HG02571 (cell line): ENCODE measurements at regions not wholly inside any gene's neighbourhood (a gene's known extent, or its start where the extent isn't known, plus 50 kb on each side); places are given as distances from the start of the nearest gene placed in this dataset.
"Not testable (repeated sequence)": the region's sequence is repeated elsewhere in the genome, so short reads cannot be mapped to it uniquely, and the experiment has no call there.

Experiments used
- ATAC-seq: cut with Tn5 transposase; IDR thresholded peaks from one replicate; pipeline ENCODE4 v1.9.1; 2021; ENCODE audit warnings: mild to moderate bottlenecking, moderate library complexity; ENCODE audit not compliant: unreplicated experiment

DNA sequence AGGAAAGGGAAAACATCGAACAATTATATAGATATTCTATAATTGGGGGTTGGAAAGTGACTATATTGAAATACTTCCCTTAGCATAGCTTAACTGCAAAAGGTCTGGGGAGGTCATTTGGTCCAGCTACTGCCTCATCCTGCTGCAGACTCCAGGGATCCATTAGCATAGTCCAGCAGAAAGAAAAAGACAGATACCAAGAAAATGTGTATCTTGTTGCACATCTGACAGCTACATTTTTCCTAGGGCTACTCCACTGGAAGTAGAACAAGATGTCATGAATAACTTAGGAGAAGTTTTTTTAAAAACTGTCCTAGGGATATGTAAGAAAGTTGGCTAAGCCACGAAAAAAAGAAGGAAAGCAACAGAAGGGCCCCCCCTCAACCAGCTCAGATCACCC, 92.9 kb upstream of the SLC30A5 start:
- no peak for ATAC-seq

- ATAC-seq = no peak
These were observed 92.2 kb upstream of the SLC30A5 start for GRCh38 chr5:69001627-69002026.

GRCh38 chr5:69004127-69004526, 89.7 kb upstream of the SLC30A5 start:
- no peak for ATAC-seq

GRCh38 chr5:69004676-69005075, 89.1 kb upstream of the SLC30A5 start:
- ATAC-seq = no peak

- ATAC-seq = no peak
These were observed 87.8 kb upstream of the SLC30A5 start for GRCh38 chr5:69006030-69006429.

DNA sequence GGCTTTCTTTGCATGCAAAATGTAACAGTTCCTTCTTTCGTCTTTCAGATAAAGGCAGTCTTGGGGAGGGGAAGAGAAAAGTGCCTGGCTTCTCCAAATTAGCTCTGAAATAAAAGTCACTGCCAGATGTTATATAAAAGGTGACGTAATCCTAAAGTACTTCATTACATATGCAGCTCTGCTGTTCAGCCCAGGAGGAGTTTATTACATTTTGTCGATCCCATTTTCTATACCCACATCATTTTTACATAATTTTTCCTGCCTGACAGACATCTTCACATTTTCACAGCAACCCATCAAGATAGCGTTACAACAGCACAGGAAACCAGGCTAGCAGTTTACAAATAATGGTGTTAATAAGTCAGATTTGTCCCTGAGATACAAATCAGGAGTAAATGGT, 86.7 kb upstream of the SLC30A5 start:
- ATAC-seq = no peak

DNA sequence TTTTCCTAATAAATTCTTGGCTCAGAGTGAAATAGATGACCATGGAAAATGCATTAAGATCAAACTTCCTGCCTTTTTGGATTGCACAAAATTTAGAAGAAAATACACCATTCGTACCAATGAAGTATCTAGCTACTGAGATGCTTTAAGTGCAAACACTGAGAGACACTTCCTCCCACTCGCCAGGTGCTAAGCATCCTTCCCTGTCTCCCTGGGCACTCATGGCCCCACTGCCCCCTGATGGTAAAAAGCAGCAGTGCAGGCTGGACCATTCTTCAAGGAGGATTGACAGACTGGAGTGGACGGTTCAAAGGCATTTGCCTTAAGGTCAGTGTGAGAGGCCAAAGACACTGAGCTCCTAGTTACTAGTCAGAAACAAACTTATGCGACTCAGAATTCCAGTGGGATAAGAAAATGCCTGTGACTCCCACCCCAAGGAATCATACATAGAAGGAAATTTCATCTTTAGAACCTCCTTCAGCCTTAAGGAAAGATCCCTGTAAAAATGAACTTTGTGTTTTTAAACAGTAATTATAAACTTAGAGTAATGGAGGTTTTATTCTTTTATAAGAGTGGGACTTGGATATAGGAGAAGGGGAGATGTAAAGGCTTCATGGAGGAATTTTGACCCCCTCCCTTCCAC, 86.0 kb upstream of the SLC30A5 start:
- ATAC-seq = peak; percentile 93

DNA sequence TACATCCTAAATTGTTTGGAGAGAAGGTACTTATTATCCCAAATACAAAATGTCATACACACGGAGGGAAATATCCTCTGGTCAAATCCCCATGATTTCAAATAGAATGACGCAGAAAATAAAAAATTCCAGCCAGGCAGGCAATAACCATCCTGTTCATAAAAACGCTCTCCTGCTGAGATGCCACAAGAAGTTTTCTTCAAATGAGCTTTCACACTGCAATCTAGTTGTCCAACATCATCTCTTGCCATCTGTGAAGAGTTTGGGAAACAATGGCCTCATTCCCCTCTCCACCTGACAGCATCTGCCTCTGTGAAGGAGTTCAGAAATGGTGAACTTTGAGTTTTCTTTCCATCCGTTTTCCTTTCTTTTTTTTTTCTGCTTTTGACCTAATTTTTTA, 83.3 kb upstream of the SLC30A5 start:
- no peak for ATAC-seq

DNA sequence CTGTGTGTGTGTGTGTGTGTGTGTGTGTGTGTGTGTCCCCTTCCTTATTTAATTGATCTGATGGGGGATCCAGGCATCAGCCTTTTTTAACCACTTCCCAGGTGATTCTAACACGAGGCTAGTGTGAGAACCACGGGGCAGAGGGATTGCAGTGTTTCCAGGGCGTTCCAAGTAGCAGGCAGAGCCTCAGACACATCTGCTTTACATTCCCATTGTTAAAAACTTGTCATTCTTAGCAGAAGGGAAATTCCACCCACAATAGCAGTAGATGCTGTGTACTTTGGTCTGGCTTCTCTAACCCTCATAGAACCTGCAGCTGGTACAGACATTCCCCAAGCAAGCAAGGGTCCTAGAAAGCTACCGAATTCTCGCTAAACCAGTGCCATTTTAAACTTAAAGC, 81.9 kb upstream of the SLC30A5 start:
- no peak for ATAC-seq

GRCh38 chr5:69013481-69013880, 80.3 kb upstream of the SLC30A5 start:
- no peak for ATAC-seq

- not testable (repeated sequence) for ATAC-seq
These were observed 79.8 kb upstream of the SLC30A5 start for GRCh38 chr5:69014007-69014406.

DNA sequence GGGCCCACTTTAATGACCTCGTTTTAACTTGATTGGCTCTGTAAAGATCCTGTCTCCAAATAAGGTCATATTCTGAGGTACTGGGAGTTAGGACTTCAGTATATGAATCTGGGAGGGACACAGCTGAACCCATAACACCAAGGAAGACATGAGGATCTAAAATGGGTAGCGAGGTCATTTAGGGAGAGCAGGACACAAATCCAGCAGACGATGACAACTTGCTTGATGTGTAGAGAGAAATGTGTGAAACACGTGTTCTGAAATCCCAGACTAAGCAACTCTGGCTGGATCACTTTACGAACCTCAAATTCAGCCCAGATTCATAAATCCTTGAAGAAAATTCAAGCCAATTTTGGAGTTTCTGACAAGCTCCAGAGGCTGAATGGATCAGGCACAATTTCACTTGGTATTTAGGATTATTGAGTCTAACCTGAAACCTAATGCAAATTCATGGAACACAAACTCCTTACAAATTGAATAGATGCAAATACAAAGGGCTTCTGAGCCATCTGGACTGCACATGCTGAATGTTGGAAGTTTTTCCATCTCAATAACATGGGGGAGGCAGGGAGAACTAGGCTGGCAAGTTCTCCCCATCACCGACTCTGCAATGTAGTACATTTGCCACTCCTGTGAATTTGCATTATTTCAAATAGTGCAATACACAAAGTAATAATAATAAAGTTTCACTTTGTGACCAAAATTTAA, 74.0 kb upstream of the SLC30A5 start:
- no peak for ATAC-seq

GRCh38 chr5:69024241-69024651, 69.6 kb upstream of the SLC30A5 start:
- no peak for ATAC-seq

GRCh38 chr5:69029292-69029691, 64.5 kb upstream of the SLC30A5 start:
- ATAC-seq = no peak

DNA sequence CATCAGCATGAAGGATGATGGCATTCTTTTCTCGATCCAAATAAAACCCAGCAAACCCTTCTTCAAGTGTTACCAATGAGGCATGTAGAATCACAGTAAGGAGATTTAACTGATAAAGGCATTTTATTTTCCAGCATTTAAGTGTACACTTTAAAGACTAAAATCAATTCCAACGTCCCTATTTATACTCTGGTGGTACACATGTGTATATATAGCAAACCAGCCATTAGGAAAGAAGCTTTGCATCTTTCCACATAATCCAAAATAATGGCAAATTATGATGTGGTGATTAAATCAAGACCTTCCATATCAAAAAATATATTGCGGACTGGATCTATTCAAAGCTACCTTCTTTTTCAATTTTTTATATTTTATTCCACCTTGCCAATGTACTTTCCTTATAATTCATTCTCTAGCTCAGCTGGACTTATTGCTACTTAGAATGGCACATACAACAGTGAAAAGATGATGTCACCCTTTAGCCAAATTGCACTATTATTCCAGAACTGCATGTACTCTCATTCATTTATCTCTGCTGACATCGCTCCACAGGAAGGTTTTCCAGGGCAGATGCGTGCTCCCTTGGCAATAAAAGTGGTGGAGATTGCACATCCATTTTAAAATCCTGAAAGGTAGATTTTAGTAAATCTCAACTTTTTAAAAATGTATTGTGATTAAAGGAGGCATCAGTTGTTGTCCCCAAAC, 63.3 kb upstream of the SLC30A5 start:
- no peak for ATAC-seq

DNA sequence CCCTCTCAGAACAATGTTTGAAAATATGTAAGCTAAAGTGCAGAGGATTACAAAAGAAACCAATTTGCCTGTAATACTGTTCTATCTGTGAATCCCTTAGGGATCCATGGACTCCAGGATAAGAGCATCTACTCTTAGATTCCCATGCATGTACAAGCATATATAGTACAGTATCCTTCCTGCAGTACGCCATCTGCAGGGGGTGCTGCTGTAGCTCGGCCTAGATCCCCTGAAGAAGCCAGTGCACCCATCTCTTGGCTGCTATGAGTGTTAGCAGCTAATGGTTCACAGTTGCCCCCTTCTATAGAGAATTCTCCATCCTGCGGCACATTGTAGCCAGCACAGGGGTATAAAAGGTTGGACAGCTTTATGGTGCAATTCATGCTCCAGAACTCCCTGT, 61.8 kb upstream of the SLC30A5 start:
- ATAC-seq = no peak

DNA sequence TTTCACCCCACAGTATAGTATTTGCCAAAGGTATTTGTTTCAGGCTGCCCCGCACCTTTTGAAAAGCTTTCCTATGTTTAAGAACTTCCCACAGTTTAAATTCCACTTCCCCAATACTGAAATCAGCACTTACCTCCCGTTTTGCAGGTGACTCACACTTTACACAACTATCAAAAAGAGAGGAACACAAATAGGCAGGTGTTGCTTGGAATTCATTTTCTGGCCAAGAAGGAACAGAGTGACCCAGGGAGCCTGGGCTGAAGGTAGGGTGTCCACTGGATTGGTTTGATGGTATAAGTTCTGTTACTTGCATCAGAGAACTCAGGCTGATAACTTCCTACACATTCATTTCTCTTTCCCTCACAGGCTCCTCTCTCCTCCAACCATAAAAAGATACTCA, 60.1 kb upstream of the SLC30A5 start:
- no peak for ATAC-seq

DNA sequence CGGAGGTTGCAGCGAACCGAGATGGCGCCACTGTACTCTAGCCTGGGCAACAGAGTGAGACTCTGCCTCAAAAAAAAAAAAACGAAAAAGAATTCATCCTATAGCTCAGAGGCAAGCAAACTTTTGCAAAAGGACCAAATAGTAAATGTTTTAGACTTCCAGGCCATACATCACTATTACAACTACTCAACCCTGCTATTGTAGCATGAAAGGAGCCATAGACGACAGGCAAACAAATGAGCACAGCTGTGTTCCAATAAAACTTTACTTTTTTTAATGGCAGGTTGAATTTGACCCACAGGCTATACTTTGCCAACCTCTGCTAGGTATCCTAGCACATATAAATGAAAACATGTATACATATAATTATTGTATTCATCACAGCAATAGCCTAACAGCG, 58.9 kb upstream of the SLC30A5 start:
- no peak for ATAC-seq

DNA sequence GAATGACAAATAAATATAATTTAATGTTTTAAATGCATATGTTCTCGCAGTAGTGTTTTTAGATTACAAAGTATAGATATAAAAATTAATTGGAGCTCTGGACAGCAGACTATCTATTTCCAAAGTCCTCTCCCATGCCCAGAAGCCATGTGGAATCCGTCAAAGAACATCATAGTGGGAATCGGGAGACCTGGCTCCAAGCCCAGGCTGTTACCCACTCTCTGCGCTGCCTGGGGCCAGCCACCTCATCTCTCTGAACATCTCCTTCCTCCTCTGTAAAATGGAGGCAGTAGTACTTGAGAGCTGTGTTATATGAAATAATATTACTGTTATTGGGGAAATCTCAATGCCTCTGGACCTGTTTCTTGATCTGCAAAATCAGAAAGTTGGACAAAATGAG, 58.1 kb upstream of the SLC30A5 start:
- no peak for ATAC-seq

- no peak for ATAC-seq
These were observed 55.3 kb upstream of the SLC30A5 start for GRCh38 chr5:69038539-69038938.

GRCh38 chr5:69039829-69040228, 54.0 kb upstream of the SLC30A5 start:
- ATAC-seq = no peak

DNA sequence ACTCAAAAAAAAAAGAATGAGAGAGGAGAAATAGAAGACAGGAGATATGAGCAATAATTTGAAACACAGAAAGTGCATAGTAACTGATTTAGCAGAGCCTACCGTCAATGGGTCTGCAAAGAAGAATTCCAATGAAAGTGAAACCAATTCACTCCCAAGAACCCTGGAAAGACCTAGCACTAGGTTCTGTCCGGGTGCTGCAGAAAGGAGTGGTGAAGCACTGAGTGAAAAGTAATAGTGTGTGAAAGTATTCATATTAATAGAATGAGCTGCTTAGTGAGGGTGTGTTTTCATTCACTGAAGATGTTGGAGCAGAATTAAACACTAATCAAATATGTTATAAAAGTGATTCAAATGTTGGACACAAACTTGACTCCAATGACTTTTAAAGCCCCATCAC, 51.3 kb upstream of the SLC30A5 start:
- ATAC-seq = peak; percentile 7
